KOPT-K1 (cell line): ENCODE measurements at regions not wholly inside any gene's neighbourhood (a gene's known extent, or its start where the extent isn't known, plus 50 kb on each side); places are given as distances from the start of the nearest gene placed in this dataset.

ENCODE experiments used
- H3K27ac ChIP-seq: fragments of 200-600 bp; sonication (generic); 2 replicates; pipeline ENCODE4 v1.5.1; 2016; ENCODE audit warnings: antibody characterized with exemption, mild to moderate bottlenecking, low read depth, low read length; ENCODE audit not compliant: poor library complexity, severe bottlenecking
- H3K36me3 ChIP-seq: fragments of 200-600 bp; sonication (generic); 2 replicates; pipeline ENCODE4 v1.5.1; 2017; ENCODE audit warnings: antibody characterized with exemption, mild to moderate bottlenecking, low read length, moderate library complexity; ENCODE audit not compliant: insufficient read depth
- H3K9me3 ChIP-seq: fragments of 200-600 bp; sonication (generic); 2 replicates; pipeline ENCODE4 v1.5.1; 2017; ENCODE audit warnings: antibody characterized with exemption, low read length, mild to moderate bottlenecking; ENCODE audit not compliant: insufficient read depth, poor library complexity, severe bottlenecking

GRCh38 chr18:40608226-40608625 is 1346.8 kb upstream of the PIK3C3 start:
- Histone ChIP-seq H3K27ac (no peak overlapping the region), H3K9me3 (no peaks in the 10 kb centered on the region), H3K36me3 (no peaks in the 10 kb centered on the region)

- Histone ChIP-seq H3K36me3 (no peaks in the 10 kb centered on the region), H3K9me3 (no peaks in the 10 kb centered on the region), H3K27ac (no peak overlapping the region)
Observed at GRCh38 chr18:40607542-40608148, 1347.4 kb upstream of the PIK3C3 start.

- Histone ChIP-seq H3K36me3 (no peaks in the 10 kb centered on the region), H3K27ac (no peak overlapping the region), H3K9me3 (no peaks in the 10 kb centered on the region)
Observed at GRCh38 chr18:40606996-40607395, 1348.0 kb upstream of the PIK3C3 start.

GRCh38 chr18:40583671-40584070 is 1371.4 kb upstream of the PIK3C3 start:
- H3K9me3 ChIP-seq: no peaks in the 10 kb centered on the region
- H3K36me3 ChIP-seq: no peaks in the 10 kb centered on the region
- H3K27ac ChIP-seq: no peak overlapping the region

GRCh38 chr18:40582105-40582504 is 1372.9 kb upstream of the PIK3C3 start:
- Histone ChIP-seq H3K27ac (no peak overlapping the region), H3K9me3 (no peaks in the 10 kb centered on the region), H3K36me3 (no peaks in the 10 kb centered on the region)

- H3K27ac ChIP-seq: no peak overlapping the region
Observed at GRCh38 chr18:40577981-40578365, 1377.1 kb upstream of the PIK3C3 start.

GRCh38 chr18:40577239-40577980 is 1377.6 kb upstream of the PIK3C3 start:
- H3K9me3 ChIP-seq: no peaks in the 10 kb centered on the region
- no peaks in the 10 kb centered on the region for H3K36me3 ChIP-seq
- no peak overlapping the region for H3K27ac ChIP-seq

More at GRCh38 chr18:40577981-40578365, 1377.1 kb upstream of the PIK3C3 start:
- no peaks in the 10 kb centered on the region for H3K36me3 ChIP-seq
- no peaks in the 10 kb centered on the region for H3K9me3 ChIP-seq

GRCh38 chr18:40576507-40577115 is 1378.4 kb upstream of the PIK3C3 start:
- H3K36me3 ChIP-seq: no peaks in the 10 kb centered on the region
- H3K27ac ChIP-seq: no peak overlapping the region

GRCh38 chr18:40570615-40571014 is 1384.4 kb upstream of the PIK3C3 start:
- no peaks in the 10 kb centered on the region for H3K36me3 ChIP-seq
- H3K27ac ChIP-seq: no peak overlapping the region
- no peaks in the 10 kb centered on the region for H3K9me3 ChIP-seq

More at GRCh38 chr18:40576507-40577115, 1378.4 kb upstream of the PIK3C3 start:
- H3K9me3 ChIP-seq: no peaks in the 10 kb centered on the region

- Histone ChIP-seq H3K27ac (no peak overlapping the region), H3K36me3 (no peaks in the 10 kb centered on the region), H3K9me3 (no peaks in the 10 kb centered on the region)
Observed at GRCh38 chr18:40569605-40570004, 1385.4 kb upstream of the PIK3C3 start.

- Histone ChIP-seq H3K36me3 (no peaks in the 10 kb centered on the region), H3K9me3 (no peaks in the 10 kb centered on the region), H3K27ac (no peak overlapping the region)
Observed at GRCh38 chr18:40566510-40566844, 1388.6 kb upstream of the PIK3C3 start.

- Histone ChIP-seq H3K9me3 (no peaks in the 10 kb centered on the region), H3K27ac (no peak overlapping the region), H3K36me3 (no peaks in the 10 kb centered on the region)
Observed at GRCh38 chr18:40565805-40566509, 1389.1 kb upstream of the PIK3C3 start.

- Histone ChIP-seq H3K36me3 (no peaks in the 10 kb centered on the region), H3K9me3 (no peaks in the 10 kb centered on the region), H3K27ac (no peak overlapping the region)
Observed at GRCh38 chr18:40559556-40559955, 1395.5 kb upstream of the PIK3C3 start.

- Histone ChIP-seq H3K27ac (no peak overlapping the region), H3K9me3 (no peaks in the 10 kb centered on the region), H3K36me3 (no peaks in the 10 kb centered on the region)
Observed at GRCh38 chr18:40558706-40559392, 1396.2 kb upstream of the PIK3C3 start.

GRCh38 chr18:40555914-40556313 is 1399.1 kb upstream of the PIK3C3 start:
- no peaks in the 10 kb centered on the region for H3K36me3 ChIP-seq

More at GRCh38 chr18:40555914-40556313, 1399.1 kb upstream of the PIK3C3 start:
- Histone ChIP-seq H3K27ac (no peak overlapping the region), H3K9me3 (no peaks in the 10 kb centered on the region)
